ENCODE measurements at regions not wholly inside any gene's neighbourhood (a gene's known extent, or its start where the extent isn't known, plus 50 kb on each side); places are given as distances from the start of the nearest gene placed in this dataset.

DNA sequence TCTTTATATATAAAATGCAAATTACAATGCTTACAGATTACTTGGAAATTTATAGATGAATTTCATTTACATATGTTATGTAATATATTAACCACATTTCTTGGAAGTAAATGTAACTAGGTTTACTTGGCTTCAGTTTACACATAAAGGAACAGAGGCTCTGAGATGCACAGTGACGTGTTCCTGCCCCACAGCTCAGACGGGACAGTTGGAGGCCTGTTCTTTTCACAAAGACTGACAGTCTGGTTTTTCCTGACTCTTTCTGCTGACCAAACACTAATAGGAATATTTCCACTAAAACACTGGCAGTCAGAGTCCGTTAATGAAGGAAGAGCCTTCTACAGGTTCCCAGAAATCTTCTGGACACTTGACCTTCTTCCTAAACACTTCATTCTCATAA, 336.1 kb downstream of the MFSD1 start:
- TF ChIP-seq, protein P1, sequence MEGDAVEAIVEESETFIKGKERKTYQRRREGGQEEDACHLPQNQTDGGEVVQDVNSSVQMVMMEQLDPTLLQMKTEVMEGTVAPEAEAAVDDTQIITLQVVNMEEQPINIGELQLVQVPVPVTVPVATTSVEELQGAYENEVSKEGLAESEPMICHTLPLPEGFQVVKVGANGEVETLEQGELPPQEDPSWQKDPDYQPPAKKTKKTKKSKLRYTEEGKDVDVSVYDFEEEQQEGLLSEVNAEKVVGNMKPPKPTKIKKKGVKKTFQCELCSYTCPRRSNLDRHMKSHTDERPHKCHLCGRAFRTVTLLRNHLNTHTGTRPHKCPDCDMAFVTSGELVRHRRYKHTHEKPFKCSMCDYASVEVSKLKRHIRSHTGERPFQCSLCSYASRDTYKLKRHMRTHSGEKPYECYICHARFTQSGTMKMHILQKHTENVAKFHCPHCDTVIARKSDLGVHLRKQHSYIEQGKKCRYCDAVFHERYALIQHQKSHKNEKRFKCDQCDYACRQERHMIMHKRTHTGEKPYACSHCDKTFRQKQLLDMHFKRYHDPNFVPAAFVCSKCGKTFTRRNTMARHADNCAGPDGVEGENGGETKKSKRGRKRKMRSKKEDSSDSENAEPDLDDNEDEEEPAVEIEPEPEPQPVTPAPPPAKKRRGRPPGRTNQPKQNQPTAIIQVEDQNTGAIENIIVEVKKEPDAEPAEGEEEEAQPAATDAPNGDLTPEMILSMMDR (conservative IDR thresholded peaks at IDR 0.05 in 1 of 2, IDR thresholded peaks at IDR 0.05 in 1 of 2; ENCODE audit: low read depth in 1 of 2, low read length in 2 of 2), result no peak
- no peak for TF ChIP-seq EZH2 (IDR thresholded peaks at IDR 0.05; ENCODE audit: low read length, missing control alignments)
